ENCODE measurements at regions not wholly inside any gene's neighbourhood (a gene's known extent, or its start where the extent isn't known, plus 50 kb on each side); places are given as distances from the start of the nearest gene placed in this dataset.

DNA sequence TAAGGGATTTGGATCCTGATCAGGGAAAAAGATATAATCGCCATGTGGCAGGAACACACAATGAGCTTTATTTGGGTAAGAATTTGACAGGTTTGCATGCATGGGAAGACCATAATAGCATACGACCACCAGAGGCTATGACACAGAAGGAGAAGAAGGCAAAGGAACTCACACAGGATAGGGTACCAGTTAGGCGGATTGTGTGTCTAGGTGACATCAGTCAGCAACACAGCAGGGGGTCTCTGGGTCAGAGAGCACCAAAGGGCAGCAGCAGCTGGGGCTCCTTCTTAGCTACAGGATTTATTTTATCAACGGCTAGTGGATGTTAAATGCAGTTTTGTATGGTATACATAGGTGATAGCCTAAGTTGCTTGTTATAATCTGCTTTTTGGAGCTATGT, 551.3 kb downstream of the KCNT2 start:
- TF ChIP-seq CEBPB (tag; IDR thresholded peaks at IDR 0.05) (no peak), ZNF436 (CRISPR knock-in tag; IDR thresholded peaks at IDR 0.05) (no peak)

Data from K562 (cell line).